NCI-H748 (cell line): ENCODE measurements at regions not wholly inside any gene's neighbourhood (a gene's known extent, or its start where the extent isn't known, plus 50 kb on each side); places are given as distances from the start of the nearest gene placed in this dataset.
"Not testable (repeated sequence)": the region's sequence is repeated elsewhere in the genome, so short reads cannot be mapped to it uniquely, and the experiment has no call there.

Source experiments
- DNase-seq: peaks from one replicate; lab custom pipeline; 2025; ENCODE audit not compliant: unreplicated experiment; lab: John Stamatoyannopoulos, UW

DNA sequence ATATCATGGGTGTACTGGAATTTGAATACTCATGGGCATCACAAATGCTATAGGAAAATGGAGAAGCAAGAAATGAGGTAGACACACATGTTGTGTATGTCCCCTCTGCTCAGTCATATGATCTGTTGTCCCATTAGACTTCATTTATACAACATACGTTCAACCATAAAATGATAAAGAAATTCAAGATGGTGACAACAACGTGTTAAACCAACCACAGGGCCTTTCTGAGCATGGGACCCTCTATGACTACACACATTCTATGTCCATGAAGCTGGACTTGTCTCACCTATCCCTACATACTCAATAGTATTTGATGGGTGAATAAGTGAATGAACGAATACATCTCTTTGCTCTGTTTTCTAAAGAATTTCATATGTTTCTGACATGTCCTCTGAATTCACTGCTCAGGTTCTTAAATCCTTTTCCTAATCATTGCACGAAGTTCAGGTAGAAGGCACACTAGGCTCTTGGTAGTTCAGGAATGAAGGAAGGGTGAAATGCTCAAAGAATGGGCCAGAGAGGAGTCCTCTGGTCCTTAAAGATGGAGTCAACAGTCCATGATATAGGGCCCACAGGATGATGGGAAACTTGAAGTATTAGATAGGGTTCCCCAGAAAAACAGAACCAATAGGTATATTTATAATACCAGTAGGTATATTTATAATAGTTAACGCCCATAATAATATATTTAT is 105.7 kb upstream of the PPM1H start:
- no peak for DNase-seq

DNA sequence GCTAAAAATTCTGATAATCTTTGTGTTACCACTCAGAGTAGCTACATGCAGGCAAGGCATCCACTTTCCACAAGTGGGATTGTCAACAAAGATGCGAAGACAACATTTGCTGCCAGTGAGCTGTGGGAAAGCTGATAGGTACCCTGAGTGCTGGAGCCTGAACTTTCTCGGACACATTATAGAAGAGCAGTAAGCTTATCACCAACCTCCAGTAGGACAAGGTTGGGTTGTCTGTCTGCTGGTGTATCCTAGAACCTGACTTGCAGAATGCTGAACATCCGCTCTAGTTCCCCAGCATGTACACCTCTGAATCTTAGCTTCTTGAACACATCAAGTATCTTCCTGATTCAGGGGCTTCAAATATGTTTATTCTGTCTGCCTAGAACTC is 103.8 kb upstream of the PPM1H start:
- DNase-seq: peak; percentile 83

DNA sequence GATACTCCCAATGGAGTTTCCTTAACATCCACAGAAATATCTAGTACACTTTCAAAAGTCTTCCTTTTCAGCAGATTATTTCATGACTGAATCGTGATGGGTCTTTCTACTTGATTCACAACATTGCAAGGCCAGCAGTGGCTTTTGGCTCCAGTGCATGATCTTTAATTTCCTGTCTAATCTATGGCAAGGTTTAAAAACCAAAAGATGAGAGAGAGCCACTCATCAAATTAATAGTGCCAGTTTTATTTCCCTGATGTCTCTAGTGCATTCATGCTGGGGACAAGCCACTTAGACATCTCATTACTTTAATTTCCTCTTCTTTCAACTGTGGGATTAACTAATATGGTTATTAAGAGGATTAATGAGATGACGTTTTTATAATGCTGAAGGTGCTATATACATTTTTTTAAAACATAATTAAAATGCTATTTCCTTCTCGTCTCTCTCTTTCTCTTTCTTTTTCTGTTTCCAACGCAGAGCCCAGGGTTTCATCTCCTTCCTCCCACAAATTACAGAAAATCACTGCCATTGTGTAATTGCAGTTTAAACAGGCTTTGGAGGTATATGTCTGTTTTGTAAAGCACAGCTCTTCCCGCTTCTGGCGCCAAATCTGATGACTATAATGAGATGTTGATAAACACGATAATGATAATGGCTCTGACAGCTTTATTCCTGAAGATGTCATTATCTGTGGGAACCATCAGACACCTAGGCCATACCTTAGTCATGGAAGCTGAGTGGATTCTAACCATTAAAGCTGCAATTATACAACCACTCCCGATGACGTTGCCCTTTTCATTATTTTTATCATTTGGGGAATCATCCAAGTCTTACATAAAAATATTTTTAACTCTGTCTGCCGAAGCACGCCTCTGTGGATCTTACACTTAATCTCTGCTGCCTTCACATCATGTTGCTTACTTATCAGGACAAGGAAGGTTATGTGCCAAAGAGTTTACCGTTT is 103.1 kb upstream of the PPM1H start:
- DNase-seq: peak; percentile 98

DNA sequence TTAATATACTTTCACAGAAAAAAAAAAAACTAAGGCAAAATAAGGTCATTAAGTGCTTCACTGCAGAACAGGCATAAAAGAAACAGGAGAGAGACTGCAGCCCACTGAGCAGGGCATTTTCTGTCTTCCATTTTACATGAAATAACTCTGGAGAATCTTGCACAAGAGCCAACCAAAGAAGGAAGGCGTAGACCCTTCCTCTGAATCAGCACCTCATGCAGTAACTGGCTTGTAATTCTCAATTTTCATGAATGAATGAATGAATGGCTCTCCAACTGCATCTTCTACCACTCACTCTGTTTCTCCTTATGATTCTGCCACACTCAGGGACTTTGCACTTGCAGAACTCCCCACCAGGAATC is 102.0 kb upstream of the PPM1H start:
- no peak for DNase-seq

DNA sequence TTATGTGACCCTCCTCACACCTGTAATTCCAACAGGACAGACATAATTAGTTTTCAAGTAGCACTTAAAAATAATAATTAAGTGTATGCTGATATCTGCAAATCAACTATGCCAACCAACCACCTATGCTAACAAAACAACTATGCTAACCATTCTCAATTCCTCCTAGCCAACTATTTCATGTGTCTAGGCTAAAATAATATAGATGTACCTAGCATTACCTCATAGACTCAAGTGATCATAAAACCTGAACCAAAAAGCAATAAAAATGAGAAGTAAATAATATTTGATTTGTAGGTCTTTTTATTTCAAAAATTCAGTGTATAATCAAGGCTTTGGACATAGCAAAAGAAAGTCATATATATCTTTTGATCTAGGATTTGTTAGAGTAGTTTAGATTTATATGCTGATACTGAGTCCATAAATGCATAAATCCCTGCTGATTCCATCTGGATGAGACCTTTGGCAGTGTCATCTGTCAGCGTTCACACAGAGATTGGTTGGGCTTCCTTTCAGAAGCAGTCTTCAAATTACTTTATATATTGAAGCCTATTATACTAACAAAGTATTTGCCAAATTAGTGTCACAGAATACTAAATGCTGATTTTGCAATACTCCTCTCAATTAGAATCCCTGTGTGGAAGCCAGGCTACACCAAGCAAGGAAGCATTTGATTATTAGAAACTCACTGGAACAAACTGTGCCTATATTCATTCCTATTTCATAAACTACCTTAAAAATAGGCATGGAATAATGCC is 101.4 kb upstream of the PPM1H start:
- peak; percentile 51 for DNase-seq

DNA sequence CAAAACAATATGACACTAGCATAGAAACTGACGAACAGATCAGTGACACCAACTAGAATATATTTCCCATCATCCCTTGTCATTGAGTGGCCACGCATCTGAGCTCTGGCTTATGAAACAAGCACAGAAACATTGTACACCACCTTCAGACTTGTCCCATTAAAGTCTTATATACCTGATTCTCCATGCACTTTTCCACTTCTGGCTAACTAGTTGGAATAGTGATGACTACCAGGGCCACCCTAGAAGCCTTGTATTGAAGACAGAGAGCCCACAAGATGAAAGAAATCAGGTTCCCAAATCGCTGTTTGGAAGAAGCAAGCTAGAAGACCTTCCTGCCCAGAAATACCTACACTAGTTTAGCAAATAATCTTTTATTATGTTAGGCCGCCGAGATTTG is 99.7 kb upstream of the PPM1H start:
- no peak for DNase-seq

DNA sequence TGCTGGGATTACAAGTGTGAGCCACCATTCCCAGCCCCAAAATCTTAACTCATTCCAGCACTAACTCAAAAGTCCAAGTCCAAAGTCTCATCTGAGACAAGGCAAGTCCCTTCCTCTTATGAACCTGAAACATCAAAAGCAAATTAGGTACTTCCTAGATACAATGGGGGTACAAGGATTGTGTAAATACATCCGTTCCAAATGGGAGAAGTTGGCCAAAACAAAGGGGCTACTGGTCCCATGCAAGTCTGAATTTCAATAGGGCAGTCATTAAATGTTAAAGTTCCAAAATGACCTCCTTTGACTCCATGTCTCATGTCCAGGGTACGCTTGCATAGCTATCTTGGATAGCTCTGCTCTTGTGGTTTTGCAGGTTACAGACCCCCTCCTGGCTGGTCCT is 94.7 kb upstream of the PPM1H start:
- no peak for DNase-seq

DNA sequence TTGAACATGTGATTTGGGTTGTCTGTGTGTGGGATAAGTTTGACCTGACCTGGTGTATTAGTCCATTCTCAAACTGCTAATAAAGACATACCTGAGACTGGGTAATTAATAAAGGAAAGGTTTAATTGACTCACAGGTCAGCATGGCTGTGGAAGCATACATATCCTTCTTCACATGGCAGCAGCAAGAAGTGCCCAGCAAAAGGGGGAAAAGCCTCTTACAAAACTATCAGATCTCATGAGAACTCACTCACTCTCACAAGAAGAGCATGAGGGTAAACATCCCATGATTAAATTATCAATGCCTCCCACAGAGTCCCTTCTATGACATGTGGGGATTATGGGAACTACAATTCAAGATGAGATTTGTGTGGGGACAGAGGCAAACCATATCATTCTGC is 94.0 kb upstream of the PPM1H start:
- DNase-seq: no peak

DNA sequence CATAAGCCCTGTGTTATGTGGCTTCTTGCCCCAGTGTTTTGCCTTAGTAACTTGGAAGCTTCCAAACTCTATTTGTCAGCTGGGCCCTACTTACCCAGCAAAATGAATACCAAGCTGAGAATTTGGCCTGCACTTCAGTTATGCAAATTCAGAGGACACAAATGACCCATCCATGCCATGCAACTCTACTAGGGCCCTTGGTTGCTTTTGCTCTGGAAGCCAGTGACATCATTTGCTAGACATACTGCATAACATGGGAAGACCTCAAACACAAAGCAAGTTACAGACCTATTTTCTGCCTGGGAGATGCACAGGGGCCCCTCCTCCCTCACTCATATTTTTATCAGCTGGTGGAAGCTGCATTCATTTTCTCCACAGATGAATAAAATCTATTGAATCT is 90.2 kb upstream of the PPM1H start:
- no peak for DNase-seq

DNA sequence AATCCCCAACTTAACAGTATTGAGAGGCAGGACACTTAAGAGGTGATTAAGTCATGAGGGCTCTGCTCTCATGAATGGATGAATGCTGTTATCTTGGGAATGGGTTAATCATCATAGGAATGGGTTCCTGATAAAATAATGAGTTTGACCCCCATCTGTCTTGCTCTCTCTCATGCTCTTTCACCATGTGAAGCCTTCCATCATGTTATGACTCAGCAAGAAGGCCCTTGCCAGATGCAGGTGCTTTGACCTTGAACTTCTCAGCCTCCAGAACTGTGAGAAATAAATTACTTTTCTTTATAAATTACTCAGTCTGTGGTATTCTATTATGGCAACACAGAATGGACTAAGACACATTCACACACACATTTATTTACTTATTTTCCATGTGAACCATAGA is 89.0 kb upstream of the PPM1H start:
- no peak for DNase-seq

DNA sequence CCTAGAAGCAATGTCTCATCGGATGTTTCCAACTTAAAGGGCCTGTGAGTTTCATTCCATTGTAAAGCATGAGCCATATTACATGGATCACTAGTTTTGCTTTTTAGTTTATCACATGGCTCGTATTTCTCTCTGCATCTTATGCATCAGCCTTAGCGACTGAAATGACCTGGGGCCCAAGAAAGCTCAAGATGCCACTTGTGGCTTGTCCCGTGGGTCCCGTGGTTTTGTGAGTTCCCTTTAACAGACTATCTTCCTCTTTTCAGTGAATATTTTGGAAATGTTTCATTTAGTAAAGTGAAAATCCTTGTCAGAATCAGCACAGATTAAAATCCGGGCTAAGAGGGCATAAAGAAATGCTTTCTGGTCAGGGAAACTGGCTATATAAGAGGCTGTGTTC is 86.2 kb upstream of the PPM1H start:
- no peak for DNase-seq

DNA sequence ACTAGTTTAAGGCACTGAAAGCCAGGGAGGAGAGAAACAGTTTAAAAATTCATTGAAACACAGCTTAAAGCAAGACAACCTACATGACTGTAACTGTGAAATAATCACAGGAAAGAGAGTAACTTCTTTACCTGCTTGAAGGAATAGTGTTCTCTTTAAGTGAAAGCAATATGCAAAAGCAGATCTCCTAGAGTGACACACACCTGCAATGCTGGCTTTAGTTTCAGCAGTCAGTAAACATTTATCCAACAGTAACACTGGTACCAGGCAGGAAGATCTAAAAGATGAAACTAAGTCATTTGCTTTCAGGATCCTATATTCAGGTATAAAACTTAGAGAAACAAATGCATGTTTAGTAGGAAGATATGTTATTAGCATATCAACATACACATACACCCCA is 85.3 kb upstream of the PPM1H start:
- DNase-seq: no peak

DNA sequence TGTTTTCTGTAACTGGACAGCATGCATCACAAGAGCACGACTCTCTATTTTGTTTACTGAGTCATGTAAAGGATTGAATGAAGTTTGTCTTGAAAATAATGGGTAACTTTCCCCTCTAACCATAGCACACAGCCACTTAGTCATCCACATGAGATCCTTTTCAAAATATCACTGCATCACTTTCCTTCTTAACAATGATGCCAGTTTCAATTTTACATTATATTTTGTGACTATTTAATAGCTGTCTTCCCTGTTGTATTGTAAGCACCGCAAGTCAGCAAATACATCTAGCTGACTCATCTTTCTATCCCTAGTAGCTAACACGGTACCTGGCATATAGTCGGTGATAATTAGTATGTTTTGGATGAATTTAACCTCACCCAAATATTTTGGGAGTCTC is 83.3 kb upstream of the PPM1H start:
- DNase-seq: no peak

DNA sequence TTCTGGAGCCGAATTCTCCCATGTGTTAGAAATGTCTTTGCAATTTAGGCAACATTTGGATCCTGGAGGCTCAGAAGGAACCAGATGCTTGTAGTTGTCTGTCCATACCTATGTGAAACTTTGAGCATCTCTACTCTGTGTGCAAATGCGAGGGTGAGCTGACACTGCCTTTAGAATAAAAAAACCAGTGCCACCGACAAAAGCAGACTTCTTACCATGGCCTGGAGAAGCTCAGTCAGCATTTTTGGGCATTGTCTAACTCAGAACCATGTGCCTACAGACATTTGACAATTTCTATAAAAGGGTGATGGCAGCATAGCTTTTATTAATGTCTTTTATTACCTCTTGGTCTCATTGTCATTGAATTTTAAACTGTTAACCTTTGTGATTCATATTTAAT is 78.4 kb upstream of the PPM1H start:
- no peak for DNase-seq

DNA sequence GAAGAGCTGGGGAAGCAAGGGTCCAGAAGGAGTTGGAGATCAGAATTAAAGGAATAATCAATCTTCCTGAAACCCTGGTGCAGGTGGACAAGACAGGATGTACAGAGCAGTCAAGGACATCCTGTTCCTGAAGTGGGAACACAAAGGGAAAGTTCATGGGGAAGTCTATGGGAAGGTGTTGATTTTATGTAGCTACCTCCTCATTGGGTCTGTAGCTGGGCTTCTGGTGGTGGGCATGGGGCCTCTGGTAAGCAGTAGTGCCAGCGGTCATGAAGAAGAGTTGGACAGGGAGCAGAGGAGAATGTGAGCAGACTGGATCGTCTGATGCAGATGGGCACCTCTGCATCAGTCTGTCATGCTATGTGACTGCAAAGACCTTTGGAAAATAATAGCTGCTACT is 75.7 kb upstream of the PPM1H start:
- DNase-seq: no peak

DNA sequence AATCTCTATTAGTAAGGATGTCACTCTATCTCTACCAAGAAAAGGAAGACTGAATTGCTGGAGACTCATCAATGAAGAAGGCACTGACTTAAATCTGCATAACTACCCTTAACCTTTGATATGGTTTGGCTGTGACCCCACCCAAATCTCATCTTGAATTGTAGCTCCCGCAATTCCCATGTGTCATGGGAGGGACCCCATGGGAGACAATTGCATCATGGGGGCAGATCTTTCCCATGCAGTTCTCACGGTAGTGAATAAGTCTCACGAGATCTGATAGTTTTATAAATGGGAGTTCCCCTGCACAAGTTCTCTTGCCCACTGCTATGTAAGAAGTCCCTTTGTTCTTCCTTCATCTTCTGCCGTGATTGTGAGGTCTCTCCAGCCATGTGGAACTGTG is 73.4 kb upstream of the PPM1H start:
- DNase-seq: no peak

DNA sequence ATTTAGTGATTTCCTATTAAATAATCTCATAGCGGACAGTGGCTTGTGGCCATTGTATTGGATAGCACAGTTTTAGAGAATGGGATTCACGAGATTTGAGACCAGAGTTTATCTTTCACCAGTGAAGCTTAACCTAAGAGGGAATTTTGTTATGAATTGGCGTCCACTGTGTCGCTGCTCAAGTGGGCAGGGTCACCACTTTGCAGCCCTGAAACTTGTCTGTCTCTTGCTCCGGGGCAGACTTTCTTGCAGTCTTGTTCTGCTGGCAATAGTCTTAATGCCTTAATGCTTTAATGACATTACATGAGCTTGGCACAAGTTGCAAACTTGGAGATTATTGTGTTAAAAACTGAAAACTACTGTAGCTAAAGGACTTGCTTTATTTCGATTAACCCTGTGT is 72.8 kb upstream of the PPM1H start:
- DNase-seq: no peak

DNA sequence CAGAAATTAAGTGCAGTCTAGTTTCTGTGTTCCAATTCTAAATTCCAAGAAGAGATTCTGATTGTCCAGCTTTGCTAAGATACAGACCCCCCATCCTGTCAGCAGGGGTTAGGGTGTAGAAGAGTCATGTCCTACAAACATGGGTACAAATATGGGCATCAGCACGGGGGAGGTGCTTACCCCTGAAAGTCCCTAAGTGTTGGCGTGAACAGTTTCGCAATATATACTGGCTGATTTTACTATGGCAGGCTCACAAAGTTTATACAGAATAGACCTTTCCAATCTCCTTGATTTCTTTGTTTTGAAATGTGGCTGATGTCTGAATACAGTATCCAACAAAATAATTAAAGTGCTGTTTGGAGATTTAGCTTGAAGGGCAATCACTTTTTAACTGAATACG is 71.6 kb upstream of the PPM1H start:
- DNase-seq: no peak

DNA sequence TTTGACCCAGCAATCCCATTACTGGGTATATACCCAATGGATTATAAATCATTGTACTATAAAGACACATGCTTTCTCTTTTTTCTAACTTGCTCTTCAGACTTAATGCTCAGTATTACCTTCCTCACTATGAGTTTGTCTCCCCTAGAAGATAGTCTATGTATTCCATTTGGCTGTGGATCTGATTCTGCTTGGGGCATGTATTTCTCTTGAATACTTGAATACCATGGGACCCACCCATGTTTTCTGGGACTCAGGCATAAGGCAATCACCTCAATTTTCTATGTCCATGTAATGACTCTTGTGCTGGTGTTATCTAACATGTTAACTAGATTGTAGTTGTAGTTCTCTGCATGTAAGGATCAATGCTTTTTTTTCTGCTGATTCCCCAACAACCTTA is 70.4 kb upstream of the PPM1H start:
- DNase-seq: no peak

DNA sequence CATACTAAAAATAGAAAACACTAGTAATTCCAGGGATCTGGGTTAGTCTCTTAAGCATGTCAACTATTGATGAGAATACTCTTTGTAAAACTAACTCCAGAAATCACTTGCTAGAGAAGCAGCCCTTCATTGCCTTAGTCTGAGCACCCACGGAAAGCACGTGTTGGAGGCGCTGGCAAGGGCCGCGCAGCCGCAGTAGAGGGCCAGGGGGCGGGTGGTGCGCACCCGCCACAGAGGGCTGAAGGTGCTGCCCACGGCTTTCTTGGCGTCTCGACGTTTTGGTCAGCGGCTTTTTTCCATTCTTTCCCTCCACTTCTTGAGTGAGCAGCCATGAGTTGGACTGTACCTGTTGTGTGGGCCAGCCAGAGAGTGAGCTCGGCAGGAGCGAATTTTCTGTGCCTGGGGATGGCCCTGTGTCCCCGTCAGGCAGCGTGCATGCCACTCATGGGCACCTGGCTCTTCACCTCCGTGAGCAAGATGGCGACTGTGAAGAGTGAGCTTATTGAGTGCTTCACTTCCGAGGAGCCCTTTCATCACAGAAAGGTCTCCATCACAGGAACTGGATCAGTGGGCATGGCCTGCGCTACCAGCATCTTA is 68.4 kb upstream of the PPM1H start:
- DNase-seq: no peak

DNA sequence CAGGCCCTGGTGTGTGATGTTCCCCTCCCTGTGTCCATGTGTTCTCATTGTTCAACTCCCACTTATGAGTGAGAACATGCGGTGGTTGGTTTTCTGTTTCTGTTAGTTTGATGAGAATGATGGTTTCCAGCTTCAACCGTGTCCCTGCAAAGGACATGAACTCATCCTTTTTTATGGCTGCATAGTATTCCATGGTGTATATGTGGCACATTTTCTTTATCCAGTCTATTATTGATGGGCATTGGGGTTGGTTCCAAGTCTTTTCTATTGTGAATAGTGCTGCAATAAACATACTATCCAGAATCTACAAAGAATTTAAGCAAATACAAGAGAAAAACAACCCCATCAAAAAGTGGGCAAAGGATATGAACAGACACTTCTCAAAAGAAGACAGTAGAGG is 67.1 kb upstream of the PPM1H start:
- not testable (repeated sequence) for DNase-seq

DNA sequence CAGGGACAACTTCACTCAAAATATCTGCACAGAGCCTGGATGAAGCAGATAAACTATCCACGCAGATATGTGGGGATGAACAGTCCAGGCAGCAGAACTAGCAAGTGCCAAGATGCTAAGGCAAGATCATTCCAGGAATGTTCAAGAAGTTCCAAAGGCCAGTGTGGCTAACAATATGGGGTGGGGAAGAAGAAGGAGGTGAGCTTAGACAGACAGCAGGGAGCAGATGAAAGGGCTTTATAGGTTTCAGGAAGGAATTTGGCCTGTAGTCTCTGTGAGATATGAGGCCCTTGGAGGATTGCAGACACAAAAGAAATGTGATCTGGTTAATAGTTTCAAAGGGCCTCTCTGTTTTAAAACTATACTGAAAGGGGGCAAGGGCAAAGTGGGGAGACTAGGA is 63.5 kb upstream of the PPM1H start:
- DNase-seq: no peak
